GM12878 (cell line): ENCODE measurements at regions not wholly inside any gene's neighbourhood (a gene's known extent, or its start where the extent isn't known, plus 50 kb on each side); places are given as distances from the start of the nearest gene placed in this dataset.

Experiments
- CHD4 ChIP-seq: fragments of 200-600 bp; sonication (generic); IDR thresholded peaks from 2 replicates; pipeline ENCODE4 v1.6.1; 2016; ENCODE audit warnings: mild to moderate bottlenecking
- EZH2 ChIP-seq: IDR thresholded peaks from 2 replicates; pipeline ENCODE4 v1.6.1; 2012; ENCODE audit warnings: low read depth, mild to moderate bottlenecking, control low read depth, inconsistent platforms, low read length, borderline replicate concordance; ENCODE audit not compliant: control insufficient read depth
- NBN ChIP-seq: fragments of 450-650 bp; IDR thresholded peaks from 2 replicates; pipeline ENCODE4 v1.6.1; 2016
- NR2C2 ChIP-seq: IDR thresholded peaks from 2 replicates; pipeline ENCODE4 v1.6.1; 2011; ENCODE audit warnings: borderline replicate concordance, low read depth; ENCODE audit not compliant: control insufficient read depth, insufficient read length
- SIN3A ChIP-seq: IDR thresholded peaks from 2 replicates; pipeline ENCODE4 v1.6.1; 2012; ENCODE audit warnings: low read depth, low read length, improper control_type of control experiment
- SP1 ChIP-seq: IDR thresholded peaks from one replicate; pipeline ENCODE4 v1.6.1; 2011; ENCODE audit warnings: low read depth, low read length
- TBL1XR1 ChIP-seq: IDR thresholded peaks from 2 replicates; pipeline ENCODE4 v1.6.1; 2012; ENCODE audit warnings: low read depth, low read length, improper control_type of control experiment
- TF ChIP-seq, protein P1 (sequence below): fragments of 450-650 bp; IDR thresholded peaks from 2 replicates; pipeline ENCODE4 v1.6.1; 2017; ENCODE audit warnings: mild to moderate bottlenecking, moderate library complexity
- TF ChIP-seq, protein P2 (sequence below), 3 experiments: IDR thresholded peaks in 2 of 3; conservative IDR thresholded peaks in 1 of 3; 2 replicates each; pipeline ENCODE4 v1.5.1; 2011; ENCODE audit warnings: low read depth in 3 of 3, low read length in 3 of 3, mild to moderate bottlenecking in 3 of 3, control low read depth in 2 of 3, moderate library complexity in 2 of 3, inconsistent platforms in 1 of 3, mixed read lengths in 1 of 3; ENCODE audit not compliant: control insufficient read depth in 2 of 3, insufficient read depth in 1 of 3; ENCODE audit errors: extremely low read depth in 1 of 3

GRCh38 chr1:8194481-8195227, 123.3 kb upstream of the SLC45A1 start:
- TF ChIP-seq SP1 (no peak), NBN (no peak), SIN3A (no peak), TBL1XR1 (no peak), NR2C2 (no peak), EZH2 (no peak), CHD4 (no peak)
- TF ChIP-seq, protein P1, sequence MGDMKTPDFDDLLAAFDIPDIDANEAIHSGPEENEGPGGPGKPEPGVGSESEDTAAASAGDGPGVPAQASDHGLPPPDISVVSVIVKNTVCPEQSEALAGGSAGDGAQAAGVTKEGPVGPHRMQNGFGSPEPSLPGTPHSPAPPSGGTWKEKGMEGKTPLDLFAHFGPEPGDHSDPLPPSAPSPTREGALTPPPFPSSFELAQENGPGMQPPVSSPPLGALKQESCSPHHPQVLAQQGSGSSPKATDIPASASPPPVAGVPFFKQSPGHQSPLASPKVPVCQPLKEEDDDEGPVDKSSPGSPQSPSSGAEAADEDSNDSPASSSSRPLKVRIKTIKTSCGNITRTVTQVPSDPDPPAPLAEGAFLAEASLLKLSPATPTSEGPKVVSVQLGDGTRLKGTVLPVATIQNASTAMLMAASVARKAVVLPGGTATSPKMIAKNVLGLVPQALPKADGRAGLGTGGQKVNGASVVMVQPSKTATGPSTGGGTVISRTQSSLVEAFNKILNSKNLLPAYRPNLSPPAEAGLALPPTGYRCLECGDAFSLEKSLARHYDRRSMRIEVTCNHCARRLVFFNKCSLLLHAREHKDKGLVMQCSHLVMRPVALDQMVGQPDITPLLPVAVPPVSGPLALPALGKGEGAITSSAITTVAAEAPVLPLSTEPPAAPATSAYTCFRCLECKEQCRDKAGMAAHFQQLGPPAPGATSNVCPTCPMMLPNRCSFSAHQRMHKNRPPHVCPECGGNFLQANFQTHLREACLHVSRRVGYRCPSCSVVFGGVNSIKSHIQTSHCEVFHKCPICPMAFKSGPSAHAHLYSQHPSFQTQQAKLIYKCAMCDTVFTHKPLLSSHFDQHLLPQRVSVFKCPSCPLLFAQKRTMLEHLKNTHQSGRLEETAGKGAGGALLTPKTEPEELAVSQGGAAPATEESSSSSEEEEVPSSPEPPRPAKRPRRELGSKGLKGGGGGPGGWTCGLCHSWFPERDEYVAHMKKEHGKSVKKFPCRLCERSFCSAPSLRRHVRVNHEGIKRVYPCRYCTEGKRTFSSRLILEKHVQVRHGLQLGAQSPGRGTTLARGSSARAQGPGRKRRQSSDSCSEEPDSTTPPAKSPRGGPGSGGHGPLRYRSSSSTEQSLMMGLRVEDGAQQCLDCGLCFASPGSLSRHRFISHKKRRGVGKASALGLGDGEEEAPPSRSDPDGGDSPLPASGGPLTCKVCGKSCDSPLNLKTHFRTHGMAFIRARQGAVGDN, result no peak
- TF ChIP-seq, protein P2, sequence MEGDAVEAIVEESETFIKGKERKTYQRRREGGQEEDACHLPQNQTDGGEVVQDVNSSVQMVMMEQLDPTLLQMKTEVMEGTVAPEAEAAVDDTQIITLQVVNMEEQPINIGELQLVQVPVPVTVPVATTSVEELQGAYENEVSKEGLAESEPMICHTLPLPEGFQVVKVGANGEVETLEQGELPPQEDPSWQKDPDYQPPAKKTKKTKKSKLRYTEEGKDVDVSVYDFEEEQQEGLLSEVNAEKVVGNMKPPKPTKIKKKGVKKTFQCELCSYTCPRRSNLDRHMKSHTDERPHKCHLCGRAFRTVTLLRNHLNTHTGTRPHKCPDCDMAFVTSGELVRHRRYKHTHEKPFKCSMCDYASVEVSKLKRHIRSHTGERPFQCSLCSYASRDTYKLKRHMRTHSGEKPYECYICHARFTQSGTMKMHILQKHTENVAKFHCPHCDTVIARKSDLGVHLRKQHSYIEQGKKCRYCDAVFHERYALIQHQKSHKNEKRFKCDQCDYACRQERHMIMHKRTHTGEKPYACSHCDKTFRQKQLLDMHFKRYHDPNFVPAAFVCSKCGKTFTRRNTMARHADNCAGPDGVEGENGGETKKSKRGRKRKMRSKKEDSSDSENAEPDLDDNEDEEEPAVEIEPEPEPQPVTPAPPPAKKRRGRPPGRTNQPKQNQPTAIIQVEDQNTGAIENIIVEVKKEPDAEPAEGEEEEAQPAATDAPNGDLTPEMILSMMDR (IDR thresholded peaks at IDR 0.05 in 2 of 3, conservative IDR thresholded peaks at IDR 0.05 in 1 of 3; ENCODE audit: control insufficient read depth in 2 of 3, extremely low read depth in 1 of 3, insufficient read depth in 1 of 3, low read depth in 3 of 3, low read length in 3 of 3), result no peak
